Breast epithelium (tissue), 4 donors: ENCODE measurements at regions not wholly inside any gene's neighbourhood (a gene's known extent, or its start where the extent isn't known, plus 50 kb on each side); places are given as distances from the start of the nearest gene placed in this dataset.

Source experiments
- DNase-seq, 2 donors: peaks; one replicate each; pipeline ENCODE4 v3.0.0-alpha.2; 2019; ENCODE audit warnings: low spot score in 2 of 2
- H3K27ac ChIP-seq, 2 donors: fragments of 200-600 bp; sonication (generic) in 1 of 2; one replicate each; pipeline ENCODE4 v1.5.1; 2016 to 2019; ENCODE audit warnings: mild to moderate bottlenecking in 1 of 2
- H3K27me3 ChIP-seq, 2 donors: fragments of 200-600 bp; sonication (generic) in 1 of 2; one replicate each; pipeline versions ENCODE4 v1.5.1 to v1.6.0; 2017 to 2019; ENCODE audit warnings: control low read depth in 1 of 2, mild to moderate bottlenecking in 1 of 2
- H3K36me3 ChIP-seq: fragments of 200-600 bp; one replicate; pipeline ENCODE4 v1.5.1; 2019
- H3K4me1 ChIP-seq, 2 donors: fragments of 200-600 bp; sonication (generic); one replicate each; pipeline ENCODE4 v1.5.1; 2016 to 2019; ENCODE audit warnings: control low read depth in 1 of 2
- H3K4me3 ChIP-seq, 3 donors: fragments of 200-600 bp; sonication (generic); 1 replicate in 2 of 3; 2 replicates in 1 of 3; pipeline ENCODE4 v1.5.1; 2016 to 2019; ENCODE audit warnings: mild to moderate bottlenecking in 3 of 3, moderate library complexity in 2 of 3
- H3K9me3 ChIP-seq, 2 donors: fragments of 200-600 bp; sonication (generic) in 1 of 2; one replicate each; pipeline ENCODE4 v1.5.1; 2016 to 2019; ENCODE audit warnings: control low read depth in 1 of 2
- POLR2A ChIP-seq: fragments of 450-650 bp; IDR thresholded peaks from one replicate; pipeline ENCODE4 v1.6.1; 2016; ENCODE audit warnings: antibody characterized with exemption, mild to moderate bottlenecking, moderate library complexity
- POLR2AphosphoS5 ChIP-seq, 3 donors: sonication (generic); formaldehyde crosslinking; IDR thresholded peaks; one replicate each; pipeline ENCODE4 v1.6.1; 2017; ENCODE audit warnings: antibody characterized with exemption in 3 of 3
- intact Hi-C: fragments of 100-400 bp; cut with DNase I; formaldehyde crosslinking; loops from one replicate; pipeline ENCODE4 v1.15.1; 2023; ENCODE audit warnings: low total_unique reads
- TF ChIP-seq, protein P1 (sequence below), 3 donors: fragments of 450-650 bp; IDR thresholded peaks; one replicate each; pipeline ENCODE4 v1.5.1; 2016 to 2017; ENCODE audit warnings: antibody characterized with exemption in 3 of 3, mild to moderate bottlenecking in 3 of 3, moderate library complexity in 3 of 3

DNA sequence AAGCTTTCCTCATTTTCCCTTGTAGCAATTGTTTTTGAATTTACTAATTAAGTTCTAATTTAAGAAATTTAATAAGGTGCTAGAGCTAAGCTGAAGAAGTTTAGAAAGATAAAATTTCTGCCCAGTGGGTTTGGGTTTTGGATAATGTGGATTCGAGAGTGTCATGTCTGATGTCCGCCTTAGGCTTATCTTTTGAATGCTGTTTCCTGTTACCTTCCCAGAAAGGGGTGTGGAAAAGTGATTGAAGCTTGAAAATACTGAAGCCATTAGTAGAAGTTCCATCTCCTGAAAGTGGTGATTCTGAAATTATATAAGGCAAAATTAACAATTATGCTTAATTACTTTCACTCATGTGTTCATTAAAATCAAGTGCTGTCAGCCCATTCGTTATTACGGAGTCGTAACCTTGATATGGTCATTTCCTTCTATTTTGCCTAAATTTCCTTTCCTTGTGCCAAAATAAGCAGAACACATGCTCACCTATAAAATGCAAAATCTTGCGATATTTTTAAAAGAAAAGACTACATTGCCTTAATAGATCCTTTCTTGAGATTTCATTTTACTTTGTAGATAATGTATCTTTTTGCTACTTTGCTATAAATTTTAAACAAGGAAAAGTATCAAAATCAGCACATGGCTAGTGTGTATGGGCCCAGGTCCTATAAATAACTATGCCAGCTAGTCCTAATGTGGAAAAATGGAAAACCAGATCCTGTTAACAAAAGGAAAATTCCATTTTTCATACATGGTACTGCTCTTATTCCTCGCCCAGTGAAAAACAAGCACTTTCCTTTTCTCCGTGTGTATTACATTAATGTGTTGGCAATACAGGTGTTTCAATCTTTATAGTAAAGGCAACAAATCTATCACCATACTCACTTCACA lies 97.3 kb downstream of the ICOS start:
- no peak for DNase-seq
- Histone ChIP-seq H3K4me3 (no peak overlapping the region), H3K27me3 (no peaks in the 10 kb centered on the region), H3K9me3 (no peaks in the 10 kb centered on the region), H3K36me3 (no peaks in the 10 kb centered on the region), H3K27ac (no peak overlapping the region), H3K4me1 (no peaks in the 10 kb centered on the region)
- intact Hi-C loops = no loop called here
- TF ChIP-seq, protein P1, sequence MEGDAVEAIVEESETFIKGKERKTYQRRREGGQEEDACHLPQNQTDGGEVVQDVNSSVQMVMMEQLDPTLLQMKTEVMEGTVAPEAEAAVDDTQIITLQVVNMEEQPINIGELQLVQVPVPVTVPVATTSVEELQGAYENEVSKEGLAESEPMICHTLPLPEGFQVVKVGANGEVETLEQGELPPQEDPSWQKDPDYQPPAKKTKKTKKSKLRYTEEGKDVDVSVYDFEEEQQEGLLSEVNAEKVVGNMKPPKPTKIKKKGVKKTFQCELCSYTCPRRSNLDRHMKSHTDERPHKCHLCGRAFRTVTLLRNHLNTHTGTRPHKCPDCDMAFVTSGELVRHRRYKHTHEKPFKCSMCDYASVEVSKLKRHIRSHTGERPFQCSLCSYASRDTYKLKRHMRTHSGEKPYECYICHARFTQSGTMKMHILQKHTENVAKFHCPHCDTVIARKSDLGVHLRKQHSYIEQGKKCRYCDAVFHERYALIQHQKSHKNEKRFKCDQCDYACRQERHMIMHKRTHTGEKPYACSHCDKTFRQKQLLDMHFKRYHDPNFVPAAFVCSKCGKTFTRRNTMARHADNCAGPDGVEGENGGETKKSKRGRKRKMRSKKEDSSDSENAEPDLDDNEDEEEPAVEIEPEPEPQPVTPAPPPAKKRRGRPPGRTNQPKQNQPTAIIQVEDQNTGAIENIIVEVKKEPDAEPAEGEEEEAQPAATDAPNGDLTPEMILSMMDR (IDR thresholded peaks at IDR 0.05) = no peak
- no peak for TF ChIP-seq POLR2AphosphoS5 (IDR thresholded peaks at IDR 0.05)
- TF ChIP-seq POLR2A = no peak

GRCh38 chr2:204036706-204037105 lies 100.1 kb downstream of the ICOS start:
- H3K4me3 ChIP-seq = no peak overlapping the region
- intact Hi-C loops = no loop called here
- DNase-seq = no peak
- H3K9me3 ChIP-seq = no peaks in the 10 kb centered on the region
- H3K36me3 ChIP-seq = no peaks in the 10 kb centered on the region
- no peaks in the 10 kb centered on the region for H3K27me3 ChIP-seq
- H3K27ac ChIP-seq = no peak overlapping the region
- TF ChIP-seq, protein P1 (IDR thresholded peaks at IDR 0.05) = no peak
- TF ChIP-seq POLR2A (no peak), POLR2AphosphoS5 (IDR thresholded peaks at IDR 0.05) (no peak)
- H3K4me1 ChIP-seq = no peaks in the 10 kb centered on the region

- Histone ChIP-seq H3K9me3 (no peaks in the 10 kb centered on the region), H3K27ac (no peak overlapping the region), H3K4me1 (no peaks in the 10 kb centered on the region), H3K27me3 (no peaks in the 10 kb centered on the region), H3K4me3 (no peak overlapping the region), H3K36me3 (no peaks in the 10 kb centered on the region)
- no peak for DNase-seq
- intact Hi-C loops = no loop called here
- no peak for TF ChIP-seq POLR2A
- no peak for TF ChIP-seq POLR2AphosphoS5 (IDR thresholded peaks at IDR 0.05)
- TF ChIP-seq, protein P1 (IDR thresholded peaks at IDR 0.05) = no peak
Observed at GRCh38 chr2:204037286-204037685, 100.7 kb downstream of the ICOS start.

DNA sequence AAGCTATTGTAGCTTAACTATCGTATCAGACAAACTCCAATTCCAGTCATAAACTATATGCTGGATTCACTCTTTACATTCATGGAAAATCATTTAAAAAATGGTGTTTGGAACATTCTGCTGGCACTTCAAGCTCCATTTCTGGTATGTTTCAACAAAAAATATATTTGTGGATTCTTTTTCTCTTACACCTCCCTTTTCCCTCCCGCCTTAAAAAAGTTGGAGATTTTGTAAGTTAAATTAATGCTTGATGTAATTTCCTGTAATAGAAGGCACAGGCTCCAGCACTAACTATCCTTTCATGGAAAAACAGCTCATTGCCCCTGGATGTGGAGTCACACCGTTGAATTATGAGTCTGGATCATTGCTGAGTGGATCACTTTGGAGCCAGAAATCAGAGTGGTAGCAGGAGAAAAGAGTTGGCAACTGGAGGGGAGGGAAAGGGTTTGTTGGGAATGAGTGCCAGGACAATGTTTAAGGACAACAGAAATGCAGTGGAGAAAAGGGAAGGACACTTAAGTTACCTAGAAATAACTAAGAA lies 102.8 kb downstream of the ICOS start:
- TF ChIP-seq POLR2AphosphoS5 (IDR thresholded peaks at IDR 0.05) (no peak), POLR2A (no peak)
- TF ChIP-seq, protein P1 (IDR thresholded peaks at IDR 0.05) = no peak
- no peaks in the 10 kb centered on the region for H3K27me3 ChIP-seq

DNA sequence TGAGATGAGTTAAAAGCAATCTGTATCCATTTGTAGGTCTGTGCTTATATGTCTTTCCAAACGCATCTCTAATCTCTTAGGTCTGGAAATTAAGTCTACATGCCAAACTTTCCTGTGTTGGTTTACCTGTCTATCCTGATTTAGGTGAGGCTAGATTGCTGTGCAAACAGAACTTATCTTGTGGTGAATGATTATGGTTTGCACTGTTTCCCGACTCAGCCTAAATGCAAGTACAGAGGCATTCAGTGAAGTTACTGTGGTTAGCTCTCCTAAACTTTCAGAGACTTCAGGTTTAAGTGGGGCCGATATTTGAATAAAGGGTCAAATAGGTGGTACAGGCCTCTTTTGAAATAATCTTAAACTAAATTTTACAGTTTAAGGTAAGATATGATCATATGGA lies 103.5 kb downstream of the ICOS start:
- DNase-seq = no peak
- TF ChIP-seq, protein P1 (IDR thresholded peaks at IDR 0.05) = no peak
- TF ChIP-seq POLR2A (no peak), POLR2AphosphoS5 (IDR thresholded peaks at IDR 0.05) (no peak)
- H3K9me3 ChIP-seq = no peaks in the 10 kb centered on the region
- no peaks in the 10 kb centered on the region for H3K27me3 ChIP-seq
- no peak overlapping the region for H3K4me3 ChIP-seq
- intact Hi-C loops = no loop called here
- no peak overlapping the region for H3K27ac ChIP-seq
- no peaks in the 10 kb centered on the region for H3K36me3 ChIP-seq
- no peaks in the 10 kb centered on the region for H3K4me1 ChIP-seq

More for the DNA sequence above, 102.8 kb downstream of the ICOS start:
- no peak overlapping the region for H3K4me3 ChIP-seq
- no peaks in the 10 kb centered on the region for H3K9me3 ChIP-seq
- no peak for DNase-seq
- intact Hi-C loops = no loop called here
- H3K36me3 ChIP-seq = no peaks in the 10 kb centered on the region
- H3K4me1 ChIP-seq = no peaks in the 10 kb centered on the region
- no peak overlapping the region for H3K27ac ChIP-seq
